ENCODE measurements at regions not wholly inside any gene's neighbourhood (a gene's known extent, or its start where the extent isn't known, plus 50 kb on each side); places are given as distances from the start of the nearest gene placed in this dataset.

DNA sequence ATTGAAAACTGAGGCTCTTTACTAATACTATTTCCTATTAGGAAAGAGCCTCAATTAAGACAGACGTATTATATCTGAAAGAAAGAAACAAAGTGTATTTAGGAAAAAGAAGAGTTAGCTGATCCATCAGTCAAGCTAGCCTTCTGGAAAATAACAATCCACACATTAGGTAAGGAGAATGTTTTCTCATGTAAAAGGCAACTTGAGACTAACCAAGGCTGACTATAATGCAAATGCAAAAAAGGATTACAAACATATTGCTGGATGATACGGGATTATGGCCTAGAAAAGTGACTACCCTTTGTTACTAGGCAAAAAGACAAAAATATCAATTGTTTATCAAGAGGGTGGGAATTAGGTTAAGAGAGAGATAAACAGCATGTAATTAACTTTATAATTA lies 176.9 kb downstream of the RFPL4B start:
- ChIA-PET POLR2A (no interaction called here), CTCF (no interaction called here)
- Histone ChIP-seq H3K9me3 (ENCODE audit: control insufficient read depth, insufficient read depth, low read depth, low read length) (0 out of 2 replicates have a peak, but pooled peaks cover 3% of the 10 kb centered on the region), H3K27ac (ENCODE audit: low read length) (no peak overlapping the region), H3K4me3 (ENCODE audit: low read depth in 2 of 2, low read length in 2 of 2) (no peak overlapping the region), H3K36me3 (ENCODE audit: control insufficient read depth, insufficient read depth, low read length) (no peaks in the 10 kb centered on the region), H3K27me3 (ENCODE audit: control insufficient read depth, insufficient read depth, low read length) (no peaks in the 10 kb centered on the region), H3K4me1 (ENCODE audit: control insufficient read depth, insufficient read depth, low read length) (no peaks in the 10 kb centered on the region)
- intact Hi-C loops (cut with micrococcal nuclease; ENCODE audit: unreplicated experiment), result no loop called here
- TF ChIP-seq POLR2AphosphoS5 (IDR thresholded peaks at IDR 0.05; ENCODE audit: low read depth, low read length) (no peak), REST (IDR thresholded peaks at IDR 0.05; ENCODE audit: insufficient read depth in 1 of 2, low read depth in 2 of 2, low read length in 1 of 2) (no peak), SIN3A (IDR thresholded peaks at IDR 0.05; ENCODE audit: borderline replicate concordance, insufficient read depth, low read depth, low read length) (no peak), TCF7L2 (IDR thresholded peaks at IDR 0.05; ENCODE audit: low read depth, low read length) (no peak)
- TF ChIP-seq, protein P1, sequence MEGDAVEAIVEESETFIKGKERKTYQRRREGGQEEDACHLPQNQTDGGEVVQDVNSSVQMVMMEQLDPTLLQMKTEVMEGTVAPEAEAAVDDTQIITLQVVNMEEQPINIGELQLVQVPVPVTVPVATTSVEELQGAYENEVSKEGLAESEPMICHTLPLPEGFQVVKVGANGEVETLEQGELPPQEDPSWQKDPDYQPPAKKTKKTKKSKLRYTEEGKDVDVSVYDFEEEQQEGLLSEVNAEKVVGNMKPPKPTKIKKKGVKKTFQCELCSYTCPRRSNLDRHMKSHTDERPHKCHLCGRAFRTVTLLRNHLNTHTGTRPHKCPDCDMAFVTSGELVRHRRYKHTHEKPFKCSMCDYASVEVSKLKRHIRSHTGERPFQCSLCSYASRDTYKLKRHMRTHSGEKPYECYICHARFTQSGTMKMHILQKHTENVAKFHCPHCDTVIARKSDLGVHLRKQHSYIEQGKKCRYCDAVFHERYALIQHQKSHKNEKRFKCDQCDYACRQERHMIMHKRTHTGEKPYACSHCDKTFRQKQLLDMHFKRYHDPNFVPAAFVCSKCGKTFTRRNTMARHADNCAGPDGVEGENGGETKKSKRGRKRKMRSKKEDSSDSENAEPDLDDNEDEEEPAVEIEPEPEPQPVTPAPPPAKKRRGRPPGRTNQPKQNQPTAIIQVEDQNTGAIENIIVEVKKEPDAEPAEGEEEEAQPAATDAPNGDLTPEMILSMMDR (IDR thresholded peaks at IDR 0.05), result no peak
- no TSS peak for BruUV-seq (replicated peaks)
- in situ Hi-C loops (cut with HindIII; ENCODE audit: low pct_unique_long_range_greater_than_20kb, low sequenced_read_pairs), result no loop called here
- ATAC-seq (no peak), DNase-seq (ENCODE audit: low read depth, low spot score) (no peak)

GRCh38 chr6:112525749-112526148 lies 178.6 kb downstream of the RFPL4B start:
- ChIA-PET POLR2A (no interaction called here), CTCF (no interaction called here)
- BruUV-seq (replicated peaks), result no TSS peak

More at GRCh38 chr6:112525749-112526148, 178.6 kb downstream of the RFPL4B start:
- intact Hi-C loops (cut with micrococcal nuclease; ENCODE audit: unreplicated experiment) (no loop called here), in situ Hi-C loops (cut with HindIII; ENCODE audit: low pct_unique_long_range_greater_than_20kb, low sequenced_read_pairs) (no loop called here)
- no peak for DNase-seq (ENCODE audit: low read depth, low spot score)
- Histone ChIP-seq H3K4me1 (ENCODE audit: control insufficient read depth, insufficient read depth, low read length) (no peaks in the 10 kb centered on the region), H3K27me3 (ENCODE audit: control insufficient read depth, insufficient read depth, low read length) (no peaks in the 10 kb centered on the region), H3K36me3 (ENCODE audit: control insufficient read depth, insufficient read depth, low read length) (no peaks in the 10 kb centered on the region), H3K27ac (ENCODE audit: low read length) (no peak overlapping the region), H3K4me3 (ENCODE audit: low read depth in 2 of 2, low read length in 2 of 2) (no peak overlapping the region), H3K9me3 (ENCODE audit: control insufficient read depth, insufficient read depth, low read depth, low read length) (no peaks in the 10 kb centered on the region)
- ATAC-seq, result no peak
- TF ChIP-seq POLR2AphosphoS5 (IDR thresholded peaks at IDR 0.05; ENCODE audit: low read depth, low read length) (no peak), SIN3A (IDR thresholded peaks at IDR 0.05; ENCODE audit: borderline replicate concordance, insufficient read depth, low read depth, low read length) (no peak), TCF7L2 (IDR thresholded peaks at IDR 0.05; ENCODE audit: low read depth, low read length) (no peak), REST (IDR thresholded peaks at IDR 0.05; ENCODE audit: insufficient read depth in 1 of 2, low read depth in 2 of 2, low read length in 1 of 2) (no peak)
- TF ChIP-seq, protein P1 (IDR thresholded peaks at IDR 0.05), result no peak
